ENCODE measurements at regions not wholly inside any gene's neighbourhood (a gene's known extent, or its start where the extent isn't known, plus 50 kb on each side); places are given as distances from the start of the nearest gene placed in this dataset.
"Not testable (repeated sequence)": the region's sequence is repeated elsewhere in the genome, so short reads cannot be mapped to it uniquely, and the experiment has no call there.

DNA sequence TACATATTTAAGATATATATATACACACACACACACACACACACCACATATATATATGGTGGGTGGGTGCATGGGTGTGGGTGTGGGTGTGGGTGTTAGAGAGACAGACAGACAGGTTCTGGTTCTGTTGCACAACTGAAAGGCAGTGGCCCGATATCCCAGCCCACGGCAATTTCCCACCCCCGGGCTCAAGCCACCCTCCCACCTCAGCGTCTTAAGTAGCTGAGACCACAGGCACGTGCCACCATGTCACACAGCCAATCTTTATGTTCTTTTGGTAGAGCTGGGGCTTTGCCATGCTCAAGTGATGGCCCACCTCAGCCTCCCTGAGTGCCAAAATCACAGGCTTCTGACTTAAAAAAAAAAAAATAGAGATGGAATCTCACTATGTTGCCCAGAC, 417.8 kb upstream of the FOXG1 start:
- WGBS, 2 experiments (ENCODE audit: insufficient coverage in 2 of 2), result 91% methylated on average over 5 of the region's 5 CpGs; no CpG with 5 or more reads in 1 of the 2 experiments
- Histone ChIP-seq H3K4me3 (ENCODE audit: extremely low read depth, insufficient read depth, low read length, poor library complexity, severe bottlenecking) (no peak overlapping the region), H3K9me3 (ENCODE audit: control insufficient read depth, low read length) (no peaks in the 10 kb centered on the region)

DNA sequence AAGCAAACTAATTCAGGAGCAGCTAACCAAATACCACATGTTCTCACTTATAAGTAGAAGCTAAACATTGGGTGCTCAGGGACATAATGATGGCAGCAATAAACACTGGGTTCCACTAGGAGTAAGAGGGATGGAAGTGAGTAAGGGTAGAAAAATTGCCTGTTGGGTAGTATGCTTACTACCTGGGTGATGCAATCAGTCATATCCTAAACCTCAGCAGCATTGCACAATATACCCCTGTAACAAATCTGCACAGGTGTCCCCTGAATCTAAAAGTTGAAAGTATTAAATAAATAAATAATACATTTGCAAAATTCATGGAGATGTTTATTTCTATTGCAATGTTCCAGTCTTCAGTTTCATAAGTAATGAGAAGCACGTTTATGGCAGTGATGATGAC, 409.8 kb upstream of the FOXG1 start:
- no peak overlapping the region for H3K4me3 ChIP-seq (ENCODE audit: extremely low read depth, insufficient read depth, low read length, poor library complexity, severe bottlenecking)
- H3K9me3 ChIP-seq (ENCODE audit: control insufficient read depth, low read length), result peaks cover 13% of the 10 kb centered on the region
- no peak overlapping the region for H3K27ac ChIP-seq (ENCODE audit: low read depth, low read length, severe bottlenecking)
- no peaks in the 10 kb centered on the region for H3K36me3 ChIP-seq (ENCODE audit: control insufficient read depth, insufficient read depth, low read length)
- 75% methylated on average over 1 of the region's 1 CpG for whole genome bisulfite sequencing, 2 experiments (ENCODE audit: insufficient coverage in 2 of 2)
- no peaks in the 10 kb centered on the region for H3K4me1 ChIP-seq (ENCODE audit: control insufficient read depth, insufficient read depth, low read length, poor library complexity, severe bottlenecking)

More for the DNA sequence above, 417.8 kb upstream of the FOXG1 start:
- no peaks in the 10 kb centered on the region for H3K36me3 ChIP-seq (ENCODE audit: control insufficient read depth, insufficient read depth, low read length)
- no peaks in the 10 kb centered on the region for H3K4me1 ChIP-seq (ENCODE audit: control insufficient read depth, insufficient read depth, low read length, poor library complexity, severe bottlenecking)
- no peak overlapping the region for H3K27ac ChIP-seq (ENCODE audit: low read depth, low read length, severe bottlenecking)

DNA sequence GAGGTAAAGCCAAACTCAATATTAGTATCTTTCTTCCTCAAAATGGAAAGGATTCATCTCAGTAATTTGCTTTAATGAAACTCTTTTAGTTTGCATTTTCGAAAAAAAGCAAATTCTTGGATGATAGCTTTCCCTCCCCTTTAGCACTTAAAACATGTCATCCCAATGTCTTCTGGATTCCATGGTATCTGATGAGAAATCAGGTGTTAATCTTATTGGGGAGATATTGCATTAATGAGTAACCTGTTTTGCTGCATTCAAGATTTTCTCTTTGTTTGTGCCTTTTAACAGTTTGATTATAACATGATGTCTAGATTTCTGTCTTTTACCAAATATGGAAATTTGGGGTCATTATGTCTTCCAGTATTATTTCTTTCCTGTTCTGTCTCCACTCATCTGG, 405.1 kb upstream of the FOXG1 start:
- H3K27ac ChIP-seq (ENCODE audit: low read depth, low read length, severe bottlenecking), result no peak overlapping the region
- no peak overlapping the region for H3K4me3 ChIP-seq (ENCODE audit: extremely low read depth, insufficient read depth, low read length, poor library complexity, severe bottlenecking)
- WGBS, 2 experiments (ENCODE audit: insufficient coverage in 2 of 2), result no CpG with 5 or more reads among the region's 1 CpG
- peaks cover 13% of the 10 kb centered on the region for H3K9me3 ChIP-seq (ENCODE audit: control insufficient read depth, low read length)
- no peaks in the 10 kb centered on the region for H3K4me1 ChIP-seq (ENCODE audit: control insufficient read depth, insufficient read depth, low read length, poor library complexity, severe bottlenecking)
- H3K36me3 ChIP-seq (ENCODE audit: control insufficient read depth, insufficient read depth, low read length), result no peaks in the 10 kb centered on the region

DNA sequence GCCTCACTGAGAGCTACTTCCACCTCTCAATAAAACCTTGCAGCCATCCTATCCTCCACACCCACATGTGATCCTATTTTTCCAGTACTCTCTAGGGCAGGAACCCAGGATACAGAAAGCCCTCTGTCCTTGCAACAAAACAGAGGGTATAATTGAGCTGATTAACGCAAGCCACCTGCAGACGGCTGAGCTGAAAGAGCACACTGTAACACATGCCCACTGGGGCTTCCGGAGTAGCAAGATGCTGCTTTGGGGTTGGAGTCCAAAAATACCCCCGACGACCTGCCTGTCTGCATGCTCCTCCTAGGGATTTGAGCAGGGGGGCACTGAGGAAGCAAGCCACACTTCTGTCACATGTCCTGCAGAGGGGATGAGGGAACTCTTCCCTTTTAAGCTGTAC, 401.1 kb upstream of the FOXG1 start:
- Histone ChIP-seq H3K9me3 (ENCODE audit: control insufficient read depth, low read length) (peaks cover 13% of the 10 kb centered on the region), H3K4me1 (ENCODE audit: control insufficient read depth, insufficient read depth, low read length, poor library complexity, severe bottlenecking) (no peaks in the 10 kb centered on the region), H3K36me3 (ENCODE audit: control insufficient read depth, insufficient read depth, low read length) (no peaks in the 10 kb centered on the region), H3K27ac (ENCODE audit: low read depth, low read length, severe bottlenecking) (no peak overlapping the region), H3K4me3 (ENCODE audit: extremely low read depth, insufficient read depth, low read length, poor library complexity, severe bottlenecking) (no peak overlapping the region)
- WGBS, 2 experiments (ENCODE audit: insufficient coverage in 2 of 2), result 79 to 85% methylated on average over 2 to 3 of the region's 5 CpGs

DNA sequence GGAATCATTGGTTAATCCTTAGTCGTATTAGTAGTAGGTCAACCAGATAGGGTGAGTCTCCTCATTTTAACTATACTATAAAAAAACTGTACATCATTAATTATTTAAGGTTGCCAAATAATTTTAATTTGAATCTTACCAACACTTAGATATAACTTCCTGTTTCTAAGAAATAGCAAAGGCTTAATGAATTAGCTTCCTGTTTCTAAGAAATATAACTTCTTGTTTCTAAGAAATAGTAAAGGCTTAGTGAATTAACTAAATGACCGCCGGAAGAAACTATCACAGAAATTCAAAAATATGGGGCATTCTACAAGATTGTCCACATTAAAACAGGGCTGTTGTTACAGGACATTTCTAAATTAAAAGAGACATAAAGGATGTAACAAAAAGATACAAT, 392.9 kb upstream of the FOXG1 start:
- H3K4me3 ChIP-seq (ENCODE audit: extremely low read depth, insufficient read depth, low read length, poor library complexity, severe bottlenecking), result no peak overlapping the region
- H3K27ac ChIP-seq (ENCODE audit: low read depth, low read length, severe bottlenecking), result no peak overlapping the region
- WGBS, 2 experiments (ENCODE audit: insufficient coverage in 2 of 2), result 100% methylated on average over 1 of the region's 3 CpGs; no CpG with 5 or more reads in 1 of the 2 experiments
- no peaks in the 10 kb centered on the region for H3K9me3 ChIP-seq (ENCODE audit: control insufficient read depth, low read length)
- H3K4me1 ChIP-seq (ENCODE audit: control insufficient read depth, insufficient read depth, low read length, poor library complexity, severe bottlenecking), result no peaks in the 10 kb centered on the region
- H3K36me3 ChIP-seq (ENCODE audit: control insufficient read depth, insufficient read depth, low read length), result no peaks in the 10 kb centered on the region

DNA sequence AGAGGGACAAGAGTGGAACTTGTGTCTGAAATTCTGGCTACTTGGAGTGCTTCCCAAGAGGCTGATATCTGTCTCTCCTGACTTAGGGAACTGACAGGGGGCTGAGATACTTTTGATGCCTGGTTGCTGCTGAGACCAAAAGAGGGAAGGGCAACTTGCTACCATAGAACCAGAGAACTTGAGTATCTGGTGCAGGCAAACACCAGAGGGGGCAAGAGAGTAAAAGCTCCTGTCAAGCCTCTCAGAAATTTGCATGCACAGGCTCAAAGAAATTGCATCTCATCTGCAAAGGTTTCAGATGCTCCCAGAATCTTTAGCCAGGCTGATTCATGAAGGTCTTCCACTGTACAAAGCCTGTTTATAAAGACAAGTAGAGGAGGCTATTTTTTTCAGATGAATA, 391.3 kb upstream of the FOXG1 start:
- Histone ChIP-seq H3K4me3 (ENCODE audit: extremely low read depth, insufficient read depth, low read length, poor library complexity, severe bottlenecking) (no peak overlapping the region), H3K4me1 (ENCODE audit: control insufficient read depth, insufficient read depth, low read length, poor library complexity, severe bottlenecking) (no peaks in the 10 kb centered on the region), H3K9me3 (ENCODE audit: control insufficient read depth, low read length) (no peaks in the 10 kb centered on the region), H3K27ac (ENCODE audit: low read depth, low read length, severe bottlenecking) (no peak overlapping the region), H3K36me3 (ENCODE audit: control insufficient read depth, insufficient read depth, low read length) (no peaks in the 10 kb centered on the region)

DNA sequence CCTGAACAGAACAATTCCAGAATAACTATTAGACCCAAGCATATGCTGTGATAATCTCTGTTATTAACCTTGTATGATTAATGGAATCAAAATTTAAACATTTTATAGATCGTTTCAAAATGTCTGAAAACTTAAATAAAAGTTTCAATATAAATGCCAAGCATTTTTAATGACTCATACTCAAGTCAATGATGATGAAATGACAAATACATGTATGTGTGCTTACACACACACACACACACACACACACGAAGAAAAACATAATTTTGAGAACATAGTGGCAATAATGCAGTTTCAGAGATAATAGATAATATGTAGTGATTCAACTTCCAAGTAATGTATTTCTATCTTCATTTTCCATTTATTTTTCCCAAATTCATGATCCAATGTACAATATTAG, 384.9 kb upstream of the FOXG1 start:
- WGBS, 2 experiments (ENCODE audit: insufficient coverage in 2 of 2), result no CpG with 5 or more reads among the region's 2 CpGs
- H3K9me3 ChIP-seq (ENCODE audit: control insufficient read depth, low read length), result no peaks in the 10 kb centered on the region
- H3K36me3 ChIP-seq (ENCODE audit: control insufficient read depth, insufficient read depth, low read length), result no peaks in the 10 kb centered on the region
- no peak overlapping the region for H3K27ac ChIP-seq (ENCODE audit: low read depth, low read length, severe bottlenecking)
- H3K4me3 ChIP-seq (ENCODE audit: extremely low read depth, insufficient read depth, low read length, poor library complexity, severe bottlenecking), result no peak overlapping the region
- peaks cover 6% of the 10 kb centered on the region for H3K4me1 ChIP-seq (ENCODE audit: control insufficient read depth, insufficient read depth, low read length, poor library complexity, severe bottlenecking)

DNA sequence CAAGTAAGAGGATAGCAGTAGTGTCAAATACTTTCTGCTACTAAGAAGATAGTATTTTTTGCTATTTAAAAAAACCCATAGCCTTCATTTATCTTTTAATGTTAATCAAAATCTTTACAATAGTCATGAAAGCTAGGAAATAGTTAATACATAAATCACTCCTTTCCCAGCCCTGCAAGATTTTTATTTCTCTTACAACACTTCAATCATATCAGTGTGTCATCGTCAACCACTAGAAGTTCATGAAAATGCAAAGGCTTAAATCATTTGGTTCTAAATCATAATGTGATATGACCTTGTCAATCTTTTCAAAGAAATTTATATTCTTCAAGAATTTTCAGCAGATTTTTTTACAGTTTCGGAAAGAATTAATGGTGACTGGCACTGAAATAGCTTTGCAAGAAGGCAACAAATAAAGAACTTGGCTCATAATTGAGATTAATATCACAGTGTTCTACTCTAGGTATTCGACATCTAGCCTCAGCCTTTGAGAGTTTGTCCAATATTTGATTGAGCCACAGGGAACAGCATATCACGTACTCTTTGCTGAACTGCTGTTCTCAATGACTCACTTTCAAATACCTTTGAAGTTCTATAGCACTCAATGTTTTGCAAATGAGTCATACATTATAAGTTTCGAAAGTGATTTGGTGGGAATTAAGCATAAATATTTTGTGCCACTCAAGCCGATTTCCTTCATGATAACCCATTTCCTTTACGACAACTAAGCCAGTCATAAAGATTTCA, 384.0 kb upstream of the FOXG1 start:
- Histone ChIP-seq H3K36me3 (ENCODE audit: control insufficient read depth, insufficient read depth, low read length) (no peaks in the 10 kb centered on the region), H3K27ac (ENCODE audit: low read depth, low read length, severe bottlenecking) (no peak overlapping the region), H3K4me3 (ENCODE audit: extremely low read depth, insufficient read depth, low read length, poor library complexity, severe bottlenecking) (no peak overlapping the region), H3K4me1 (ENCODE audit: control insufficient read depth, insufficient read depth, low read length, poor library complexity, severe bottlenecking) (peaks cover 6% of the 10 kb centered on the region), H3K9me3 (ENCODE audit: control insufficient read depth, low read length) (no peaks in the 10 kb centered on the region)
- 77 to 94% methylated on average over 2 of the region's 7 CpGs for WGBS, 2 experiments (ENCODE audit: insufficient coverage in 2 of 2)

DNA sequence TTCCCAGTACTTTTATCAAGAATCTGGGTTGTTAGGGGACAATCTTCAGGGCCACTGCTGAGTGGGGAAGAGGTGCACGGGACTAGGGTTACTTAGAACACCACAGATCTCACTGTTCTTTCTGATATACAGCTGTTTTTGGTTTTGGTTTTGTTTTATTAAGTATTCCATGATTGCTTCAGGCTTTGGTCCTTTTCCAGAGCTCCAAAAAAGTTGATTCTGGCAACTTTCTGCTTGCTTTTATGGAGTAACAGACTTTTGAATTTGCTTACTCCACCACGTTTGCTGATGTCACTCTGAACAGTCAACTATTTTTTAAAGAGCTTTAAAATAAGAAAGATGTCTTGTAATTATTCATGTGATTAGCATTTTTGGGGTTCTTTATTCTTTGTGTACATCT, 368.1 kb upstream of the FOXG1 start:
- H3K4me3 ChIP-seq (ENCODE audit: extremely low read depth, insufficient read depth, low read length, poor library complexity, severe bottlenecking), result no peak overlapping the region
- no peaks in the 10 kb centered on the region for H3K4me1 ChIP-seq (ENCODE audit: control insufficient read depth, insufficient read depth, low read length, poor library complexity, severe bottlenecking)
- H3K9me3 ChIP-seq (ENCODE audit: control insufficient read depth, low read length), result no peaks in the 10 kb centered on the region
- no peaks in the 10 kb centered on the region for H3K36me3 ChIP-seq (ENCODE audit: control insufficient read depth, insufficient read depth, low read length)
- WGBS, 2 experiments (ENCODE audit: insufficient coverage in 2 of 2), result 71% methylated on average over 1 of the region's 2 CpGs; no CpG with 5 or more reads in 1 of the 2 experiments
- H3K27ac ChIP-seq (ENCODE audit: low read depth, low read length, severe bottlenecking), result no peak overlapping the region

DNA sequence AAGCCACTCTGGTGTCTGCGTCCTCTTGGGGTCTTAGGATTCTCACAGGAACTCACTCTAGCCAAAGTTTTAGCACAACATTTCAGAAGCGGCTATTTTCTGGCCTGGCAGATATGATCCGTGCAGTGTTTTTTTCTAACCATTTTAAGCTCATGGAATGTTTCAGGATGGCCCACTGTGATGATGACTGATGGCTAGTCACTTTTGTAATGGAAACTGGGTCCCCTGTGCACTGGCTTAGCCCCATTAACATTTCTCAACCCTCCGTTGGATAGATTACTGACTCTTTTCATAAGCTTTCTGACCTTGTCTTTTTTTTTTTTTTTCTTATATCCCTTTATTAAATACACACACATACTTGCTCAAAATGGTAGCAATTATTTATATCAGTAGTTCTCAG, 364.9 kb upstream of the FOXG1 start:
- WGBS, 2 experiments (ENCODE audit: insufficient coverage in 2 of 2), result no CpG with 5 or more reads among the region's 4 CpGs

DNA sequence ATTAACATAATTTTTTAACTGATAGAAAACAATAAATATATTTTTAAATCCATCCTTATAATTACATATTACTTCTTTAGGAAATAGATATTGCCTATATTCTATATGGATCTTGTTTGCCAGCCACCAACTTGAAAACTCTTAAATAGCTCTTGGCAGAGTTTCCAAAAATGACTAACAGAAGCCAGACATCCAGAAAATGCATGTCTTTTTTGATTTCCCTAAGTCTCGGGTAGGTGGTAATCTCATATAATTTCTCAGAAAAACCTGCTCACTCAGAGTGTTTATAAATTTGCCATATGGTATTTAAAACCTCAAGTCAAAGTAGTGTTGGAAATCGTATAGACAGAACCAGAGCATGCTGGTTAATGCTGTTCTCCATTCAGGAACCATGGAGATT, 360.4 kb upstream of the FOXG1 start:
- Histone ChIP-seq H3K27ac (ENCODE audit: low read depth, low read length, severe bottlenecking) (no peak overlapping the region), H3K4me3 (ENCODE audit: extremely low read depth, insufficient read depth, low read length, poor library complexity, severe bottlenecking) (no peak overlapping the region), H3K4me1 (ENCODE audit: control insufficient read depth, insufficient read depth, low read length, poor library complexity, severe bottlenecking) (no peaks in the 10 kb centered on the region), H3K9me3 (ENCODE audit: control insufficient read depth, low read length) (no peaks in the 10 kb centered on the region), H3K36me3 (ENCODE audit: control insufficient read depth, insufficient read depth, low read length) (no peaks in the 10 kb centered on the region)
- 60% methylated on average over 1 of the region's 2 CpGs; no CpG with 5 or more reads in 1 of the 2 experiments for WGBS, 2 experiments (ENCODE audit: insufficient coverage in 2 of 2)

More for the DNA sequence above, 364.9 kb upstream of the FOXG1 start:
- not testable (repeated sequence) for H3K36me3 ChIP-seq (ENCODE audit: control insufficient read depth, insufficient read depth, low read length); H3K27ac ChIP-seq (ENCODE audit: low read depth, low read length, severe bottlenecking); H3K9me3 ChIP-seq (ENCODE audit: control insufficient read depth, low read length); H3K4me1 ChIP-seq (ENCODE audit: control insufficient read depth, insufficient read depth, low read length, poor library complexity, severe bottlenecking); H3K4me3 ChIP-seq (ENCODE audit: extremely low read depth, insufficient read depth, low read length, poor library complexity, severe bottlenecking)

Measured in mesodermal cell (in vitro differentiated cells).